ENCODE measurements at regions not wholly inside any gene's neighbourhood (a gene's known extent, or its start where the extent isn't known, plus 50 kb on each side); places are given as distances from the start of the nearest gene placed in this dataset.

GRCh38 chr7:35401217-35401879 is 147.4 kb upstream of the TBX20 start:
- TF ChIP-seq CTCF (conservative IDR thresholded peaks at IDR 0.05 in 1 of 2, IDR thresholded peaks at IDR 0.05 in 1 of 2; ENCODE audit: extremely low read depth in 1 of 2, insufficient read depth in 1 of 2, low read depth in 1 of 2, low read length in 2 of 2) (no peak), EZH2 (IDR thresholded peaks at IDR 0.05; ENCODE audit: borderline replicate concordance, low read length) (no peak)

All from mammary epithelial cell (primary cell).